K562 (cell line): ENCODE measurements at regions not wholly inside any gene's neighbourhood (a gene's known extent, or its start where the extent isn't known, plus 50 kb on each side); places are given as distances from the start of the nearest gene placed in this dataset.

Source experiments
- ATAC-seq: fragments of 200-7000 bp; cut with Tn5 transposase; 3 replicates; pipeline ENCODE4 v1.9.1; 2020; ENCODE audit warnings: moderate library complexity
- BruUV-seq: library from RNA; stranded (reverse); fragments of 400-500 nt; replicated peaks from 2 replicates; lab custom pipeline; 2021; lab: Mats Ljungman, UMichigan
- CTCF ChIA-PET: fragments of 300-600 bp; formaldehyde crosslinking; extraction: SDS; loops from one replicate; lab custom pipeline; 2021; ENCODE audit warnings: low intra/inter-chr PET ratio; lab: Yijun Ruan, JAX
- POLR2A ChIA-PET: fragments of 300-600, 350-650 bp; sonication (Branson Sonifier 250); formaldehyde crosslinking; extraction: SDS; loops from one replicate; lab custom pipeline; 2021; ENCODE audit warnings: antibody characterized with exemption, inconsistent platforms; lab: Yijun Ruan, JAX
- DNase-seq, 4 experiments: peaks; one replicate each; pipeline versions ENCODE4 v3.0.0 to v3.0.0-alpha.2; 2011 to 2018; ENCODE audit warnings: low spot score in 3 of 4, mixed read lengths in 3 of 4; ENCODE audit errors: extremely low read depth in 1 of 4
- FAIRE-seq: peaks from 2 replicates; lab custom pipeline; 2011; peaks lifted over from hg19 to GRCh38; lab: Jason Lieb, UNC
- H2AFZ ChIP-seq: 2 replicates; pipeline ENCODE4 v1.6.0; 2011; ENCODE audit warnings: low read depth, low read length, control low read depth, inconsistent platforms
- H3K27ac ChIP-seq: fragments of 200-600 bp; 3 replicates; pipeline ENCODE4 v1.8.0; 2011; ENCODE audit warnings: low read depth, mild to moderate bottlenecking, control low read depth, inconsistent platforms, low read length, moderate library complexity, mixed read lengths; ENCODE audit errors: extremely low read depth
- H3K27me3 ChIP-seq, 2 experiments: fragments of 300-600 bp in 1 of 2; 2 replicates in 1 of 2; 3 replicates in 1 of 2; pipeline versions ENCODE4 v1.6.0 to v1.8.0; 2011; ENCODE audit warnings: inconsistent platforms in 2 of 2, low read length in 2 of 2, mild to moderate bottlenecking in 1 of 2, mixed read lengths in 1 of 2, moderate library complexity in 1 of 2; ENCODE audit not compliant: control insufficient read depth in 2 of 2, insufficient read depth in 2 of 2
- H3K36me3 ChIP-seq: fragments of 300-600 bp; 3 replicates; pipeline ENCODE4 v1.8.0; 2011; ENCODE audit warnings: mild to moderate bottlenecking, low read length, inconsistent platforms; ENCODE audit not compliant: control insufficient read depth, insufficient read depth
- H3K4me1 ChIP-seq, 2 experiments: fragments of 200-600 bp in 1 of 2; replicated peaks in 1 of 2; 2 replicates in 1 of 2; 3 replicates in 1 of 2; pipeline versions ENCODE4 v1.5.1 to v1.8.0; 2011; ENCODE audit warnings: inconsistent platforms in 2 of 2, low read length in 2 of 2, mild to moderate bottlenecking in 1 of 2, mixed read lengths in 1 of 2, moderate library complexity in 1 of 2; ENCODE audit not compliant: control insufficient read depth in 2 of 2, insufficient read depth in 2 of 2
- H3K4me2 ChIP-seq: 2 replicates; pipeline ENCODE4 v1.6.1; 2011; ENCODE audit warnings: low read length, control low read depth, inconsistent platforms, mixed read lengths; ENCODE audit not compliant: insufficient read depth
- H3K4me3 ChIP-seq: fragments of 200-600 bp; sonication (generic), shearing (Covaris generic); 2 replicates; pipeline ENCODE4 v1.5.1; 2016; ENCODE audit warnings: control low read depth, inconsistent platforms
- H3K79me2 ChIP-seq: fragments of 200-600 bp; 3 replicates; pipeline ENCODE4 v1.8.0; 2011; ENCODE audit warnings: low read length, inconsistent platforms; ENCODE audit not compliant: control insufficient read depth, insufficient read depth
- H3K9ac ChIP-seq, 2 experiments: 2 replicates each; pipeline versions ENCODE4 v1.6.0 to v1.6.1; 2011; ENCODE audit warnings: low read depth in 2 of 2, low read length in 2 of 2, control low read depth in 1 of 2, inconsistent platforms in 1 of 2, mild to moderate bottlenecking in 1 of 2, mixed read lengths in 1 of 2; ENCODE audit not compliant: insufficient read depth in 1 of 2
- H3K9me1 ChIP-seq: one replicate; pipeline ENCODE4 v1.6.0; 2011; ENCODE audit warnings: inconsistent platforms, mild to moderate bottlenecking, low read length, moderate library complexity; ENCODE audit not compliant: control insufficient read depth, insufficient read depth
- H3K9me3 ChIP-seq: replicated peaks from 2 replicates; pipeline ENCODE4 v1.5.1; 2011; ENCODE audit warnings: low read depth, low read length, inconsistent platforms; ENCODE audit not compliant: control insufficient read depth, insufficient read depth
- H4K20me1 ChIP-seq: replicated peaks from 2 replicates; pipeline ENCODE4 v1.6.1; 2011; ENCODE audit warnings: low read length, inconsistent platforms, mixed read lengths; ENCODE audit not compliant: control insufficient read depth, insufficient read depth
- CBFA2T2 ChIP-seq: fragments of 450-650 bp; conservative IDR thresholded peaks from 2 replicates; pipeline ENCODE4 v1.6.1; 2017; ENCODE audit warnings: mild to moderate bottlenecking
- ETV1 ChIP-seq: fragments of 450-650 bp; conservative IDR thresholded peaks from 2 replicates; pipeline ENCODE4 v1.6.1; 2016; ENCODE audit warnings: missing genetic modification characterization, control low read depth, low read depth, missing compliant biosample characterization
- ETV5 ChIP-seq: sonication (generic); formaldehyde crosslinking; IDR thresholded peaks from 2 replicates; pipeline ENCODE4 v1.4.0; 2020; ENCODE audit warnings: low read depth, mild to moderate bottlenecking, missing genetic modification reagents
- MITF ChIP-seq: IDR thresholded peaks from 2 replicates; pipeline ENCODE4 v1.6.1; 2014; ENCODE audit warnings: antibody characterized with exemption
- MTA3 ChIP-seq: fragments of 450-650 bp; formaldehyde crosslinking; IDR thresholded peaks from 2 replicates; pipeline ENCODE4 v1.6.1; 2017; ENCODE audit warnings: mild to moderate bottlenecking, borderline replicate concordance
- SPI1 ChIP-seq: IDR thresholded peaks from 2 replicates; pipeline ENCODE4 v1.6.1; 2011; ENCODE audit warnings: low read depth, low read length, control low read depth, borderline replicate concordance
- TBP ChIP-seq: optimal IDR thresholded peaks from 2 replicates; pipeline ENCODE3; 2011; ENCODE audit warnings: low read depth, low read length, improper control_type of control experiment
- TRIM24 ChIP-seq, 2 experiments: fragments of 450-650 bp; IDR thresholded peaks; 2 replicates each; pipeline ENCODE4 v1.6.1; 2016
- WGBS: fragments of 100-300 bp; shearing (Covaris generic); methylation state at CpG from one replicate; pipeline ENCODE4 v1.1.6; 2016; ENCODE audit warnings: low coverage, mixed read lengths; ENCODE audit not compliant: insufficient coverage; ENCODE audit errors: missing lambda C conversion rate; 5-methylcytosine and 5-hydroxymethylcytosine counted together
- in situ Hi-C: fragments of 300-500 bp; cut with MboI; formaldehyde crosslinking; loops from 4 replicates; pipeline ENCODE4 v1.15.0; 2018; ENCODE audit warnings: inconsistent platforms, mixed read lengths
- intact Hi-C: fragments of 100-400 bp; cut with micrococcal nuclease; formaldehyde crosslinking; loops from 2 replicates; pipeline ENCODE4 v1.14.2; 2022
- TF ChIP-seq, protein P1 (sequence below): fragments of 450-650 bp; IDR thresholded peaks from 2 replicates; pipeline ENCODE4 v1.6.1; 2016; ENCODE audit warnings: mild to moderate bottlenecking, moderate library complexity

DNA sequence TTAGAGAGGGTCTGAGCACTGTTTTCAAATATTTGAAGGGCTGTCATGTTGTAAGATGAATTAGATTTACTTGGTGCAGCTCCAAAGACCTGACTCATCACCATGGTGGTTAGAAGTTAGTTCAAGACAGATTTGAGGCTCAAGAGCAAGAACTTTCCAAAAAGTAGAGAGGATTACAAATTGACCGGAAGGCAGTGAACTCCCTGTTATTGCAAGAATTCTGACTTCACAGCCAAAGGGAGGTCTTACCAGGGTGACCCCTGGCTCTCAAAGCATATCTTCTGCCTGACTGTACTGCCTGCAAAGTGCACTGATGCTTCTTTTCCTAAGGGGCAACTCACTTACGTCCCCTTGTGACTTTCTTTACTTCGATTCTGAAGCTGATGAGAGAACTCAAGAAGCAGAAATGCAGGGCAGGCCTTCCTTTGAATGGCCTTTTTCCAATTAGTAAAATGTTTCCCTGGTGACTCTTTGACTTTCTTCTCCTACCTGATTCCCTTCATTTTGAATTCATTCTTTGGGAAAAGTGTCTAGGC lies 86.4 kb downstream of the NAV1 start:
- H3K4me3 ChIP-seq, result no peak overlapping the region
- peaks cover 3 to 23% of the 10 kb centered on the region in 2 experiments; a peak in 4 of 5 replicates for H3K4me1 ChIP-seq
- in situ Hi-C loops, result no loop called here
- POLR2A ChIA-PET, result interaction anchor here (0.5 to 1.7 kb wide), 9 partner anchors 8 to 204 kb away, joined by 3 to 5 read pairs (median 4); partner anchors contain the start of gene IPO9
- H3K27ac ChIP-seq, result no peak overlapping the region
- H3K36me3 ChIP-seq, result no peaks in the 10 kb centered on the region
- intact Hi-C loops, result loop anchor here (1.0 kb wide), 1 partner anchor 47 kb away; no protein-coding TSS in a partner anchor
- peak; percentile 85 for FAIRE-seq
- 39% methylated on average over 3 of the region's 3 CpGs for WGBS
- ATAC-seq, result peak; percentile 26
- no peaks in the 10 kb centered on the region for H3K27me3 ChIP-seq
- H3K9ac ChIP-seq, result no peak overlapping the region
- no peaks in the 10 kb centered on the region for H4K20me1 ChIP-seq
- H3K9me3 ChIP-seq, result no peaks in the 10 kb centered on the region
- H3K9me1 ChIP-seq, result no peaks in the 10 kb centered on the region
- no peaks in the 10 kb centered on the region for H3K79me2 ChIP-seq
- DNase-seq, result no peak
- CTCF ChIA-PET, result interaction anchor here (0.6 kb wide), 1 partner anchor 31 kb away, joined by 3 read pairs; no protein-coding TSS in a partner anchor
- peak overlapping the region; percentile 58 for H2AFZ ChIP-seq
- H3K4me2 ChIP-seq, result no peak overlapping the region
- BruUV-seq, result no TSS peak
- TF ChIP-seq SPI1 (no peak), MITF (no peak), CBFA2T2 (no peak), TRIM24 (IDR thresholded peaks at IDR 0.05) (no peak), ETV5 (CRISPR knock-in tag) (0 out of 2 replicates have a peak, but pooled peaks have one; percentile 45), TBP (no peak), ETV1 (tag) (0 out of 2 replicates have a peak, but pooled peaks have one; percentile 18), MTA3 (no peak)
- TF ChIP-seq, protein P1, sequence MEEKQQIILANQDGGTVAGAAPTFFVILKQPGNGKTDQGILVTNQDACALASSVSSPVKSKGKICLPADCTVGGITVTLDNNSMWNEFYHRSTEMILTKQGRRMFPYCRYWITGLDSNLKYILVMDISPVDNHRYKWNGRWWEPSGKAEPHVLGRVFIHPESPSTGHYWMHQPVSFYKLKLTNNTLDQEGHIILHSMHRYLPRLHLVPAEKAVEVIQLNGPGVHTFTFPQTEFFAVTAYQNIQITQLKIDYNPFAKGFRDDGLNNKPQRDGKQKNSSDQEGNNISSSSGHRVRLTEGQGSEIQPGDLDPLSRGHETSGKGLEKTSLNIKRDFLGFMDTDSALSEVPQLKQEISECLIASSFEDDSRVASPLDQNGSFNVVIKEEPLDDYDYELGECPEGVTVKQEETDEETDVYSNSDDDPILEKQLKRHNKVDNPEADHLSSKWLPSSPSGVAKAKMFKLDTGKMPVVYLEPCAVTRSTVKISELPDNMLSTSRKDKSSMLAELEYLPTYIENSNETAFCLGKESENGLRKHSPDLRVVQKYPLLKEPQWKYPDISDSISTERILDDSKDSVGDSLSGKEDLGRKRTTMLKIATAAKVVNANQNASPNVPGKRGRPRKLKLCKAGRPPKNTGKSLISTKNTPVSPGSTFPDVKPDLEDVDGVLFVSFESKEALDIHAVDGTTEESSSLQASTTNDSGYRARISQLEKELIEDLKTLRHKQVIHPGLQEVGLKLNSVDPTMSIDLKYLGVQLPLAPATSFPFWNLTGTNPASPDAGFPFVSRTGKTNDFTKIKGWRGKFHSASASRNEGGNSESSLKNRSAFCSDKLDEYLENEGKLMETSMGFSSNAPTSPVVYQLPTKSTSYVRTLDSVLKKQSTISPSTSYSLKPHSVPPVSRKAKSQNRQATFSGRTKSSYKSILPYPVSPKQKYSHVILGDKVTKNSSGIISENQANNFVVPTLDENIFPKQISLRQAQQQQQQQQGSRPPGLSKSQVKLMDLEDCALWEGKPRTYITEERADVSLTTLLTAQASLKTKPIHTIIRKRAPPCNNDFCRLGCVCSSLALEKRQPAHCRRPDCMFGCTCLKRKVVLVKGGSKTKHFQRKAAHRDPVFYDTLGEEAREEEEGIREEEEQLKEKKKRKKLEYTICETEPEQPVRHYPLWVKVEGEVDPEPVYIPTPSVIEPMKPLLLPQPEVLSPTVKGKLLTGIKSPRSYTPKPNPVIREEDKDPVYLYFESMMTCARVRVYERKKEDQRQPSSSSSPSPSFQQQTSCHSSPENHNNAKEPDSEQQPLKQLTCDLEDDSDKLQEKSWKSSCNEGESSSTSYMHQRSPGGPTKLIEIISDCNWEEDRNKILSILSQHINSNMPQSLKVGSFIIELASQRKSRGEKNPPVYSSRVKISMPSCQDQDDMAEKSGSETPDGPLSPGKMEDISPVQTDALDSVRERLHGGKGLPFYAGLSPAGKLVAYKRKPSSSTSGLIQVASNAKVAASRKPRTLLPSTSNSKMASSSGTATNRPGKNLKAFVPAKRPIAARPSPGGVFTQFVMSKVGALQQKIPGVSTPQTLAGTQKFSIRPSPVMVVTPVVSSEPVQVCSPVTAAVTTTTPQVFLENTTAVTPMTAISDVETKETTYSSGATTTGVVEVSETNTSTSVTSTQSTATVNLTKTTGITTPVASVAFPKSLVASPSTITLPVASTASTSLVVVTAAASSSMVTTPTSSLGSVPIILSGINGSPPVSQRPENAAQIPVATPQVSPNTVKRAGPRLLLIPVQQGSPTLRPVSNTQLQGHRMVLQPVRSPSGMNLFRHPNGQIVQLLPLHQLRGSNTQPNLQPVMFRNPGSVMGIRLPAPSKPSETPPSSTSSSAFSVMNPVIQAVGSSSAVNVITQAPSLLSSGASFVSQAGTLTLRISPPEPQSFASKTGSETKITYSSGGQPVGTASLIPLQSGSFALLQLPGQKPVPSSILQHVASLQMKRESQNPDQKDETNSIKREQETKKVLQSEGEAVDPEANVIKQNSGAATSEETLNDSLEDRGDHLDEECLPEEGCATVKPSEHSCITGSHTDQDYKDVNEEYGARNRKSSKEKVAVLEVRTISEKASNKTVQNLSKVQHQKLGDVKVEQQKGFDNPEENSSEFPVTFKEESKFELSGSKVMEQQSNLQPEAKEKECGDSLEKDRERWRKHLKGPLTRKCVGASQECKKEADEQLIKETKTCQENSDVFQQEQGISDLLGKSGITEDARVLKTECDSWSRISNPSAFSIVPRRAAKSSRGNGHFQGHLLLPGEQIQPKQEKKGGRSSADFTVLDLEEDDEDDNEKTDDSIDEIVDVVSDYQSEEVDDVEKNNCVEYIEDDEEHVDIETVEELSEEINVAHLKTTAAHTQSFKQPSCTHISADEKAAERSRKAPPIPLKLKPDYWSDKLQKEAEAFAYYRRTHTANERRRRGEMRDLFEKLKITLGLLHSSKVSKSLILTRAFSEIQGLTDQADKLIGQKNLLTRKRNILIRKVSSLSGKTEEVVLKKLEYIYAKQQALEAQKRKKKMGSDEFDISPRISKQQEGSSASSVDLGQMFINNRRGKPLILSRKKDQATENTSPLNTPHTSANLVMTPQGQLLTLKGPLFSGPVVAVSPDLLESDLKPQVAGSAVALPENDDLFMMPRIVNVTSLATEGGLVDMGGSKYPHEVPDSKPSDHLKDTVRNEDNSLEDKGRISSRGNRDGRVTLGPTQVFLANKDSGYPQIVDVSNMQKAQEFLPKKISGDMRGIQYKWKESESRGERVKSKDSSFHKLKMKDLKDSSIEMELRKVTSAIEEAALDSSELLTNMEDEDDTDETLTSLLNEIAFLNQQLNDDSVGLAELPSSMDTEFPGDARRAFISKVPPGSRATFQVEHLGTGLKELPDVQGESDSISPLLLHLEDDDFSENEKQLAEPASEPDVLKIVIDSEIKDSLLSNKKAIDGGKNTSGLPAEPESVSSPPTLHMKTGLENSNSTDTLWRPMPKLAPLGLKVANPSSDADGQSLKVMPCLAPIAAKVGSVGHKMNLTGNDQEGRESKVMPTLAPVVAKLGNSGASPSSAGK, result 0 out of 2 replicates have a peak, but pooled peaks have one; percentile 8
